ENCODE measurements at regions not wholly inside any gene's neighbourhood (a gene's known extent, or its start where the extent isn't known, plus 50 kb on each side); places are given as distances from the start of the nearest gene placed in this dataset.

DNA sequence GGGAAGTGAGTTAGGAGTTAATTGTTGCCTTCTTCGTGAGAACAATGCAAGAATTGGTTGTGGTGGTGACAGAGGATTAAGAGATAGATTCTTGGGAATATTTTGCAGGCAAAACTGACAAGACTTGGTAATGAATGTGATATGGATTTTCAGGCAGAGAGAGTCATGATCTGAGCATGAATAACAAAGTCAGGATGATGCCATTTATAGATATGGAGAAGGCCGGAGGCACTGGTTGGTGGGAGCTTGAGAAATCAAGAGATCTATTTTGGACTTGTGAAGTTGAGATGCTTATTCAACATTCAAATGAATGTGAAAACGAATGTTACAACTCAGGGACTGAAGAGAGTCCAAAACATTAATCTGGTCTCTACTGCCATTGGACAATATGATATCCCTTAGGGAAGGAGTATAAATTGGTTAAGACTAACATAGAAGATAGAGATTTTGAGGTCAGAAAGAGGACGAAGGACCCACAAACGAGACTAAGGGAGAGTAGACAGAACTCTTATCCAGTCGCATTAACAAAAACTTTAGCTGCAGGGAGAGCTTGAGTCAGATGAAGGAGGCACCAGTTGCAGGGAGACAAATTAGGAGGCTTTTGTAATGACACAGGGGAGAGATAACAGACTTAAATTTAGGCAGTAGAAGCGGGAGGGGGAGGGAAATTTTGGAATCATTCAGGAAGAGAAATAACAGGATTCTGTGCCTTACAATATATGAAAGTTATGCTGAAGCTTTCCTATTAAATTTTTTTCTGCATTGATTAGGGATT is 1090.6 kb downstream of the GALC start:
- no peak for DNase-seq (ENCODE audit: low read depth)

DNA sequence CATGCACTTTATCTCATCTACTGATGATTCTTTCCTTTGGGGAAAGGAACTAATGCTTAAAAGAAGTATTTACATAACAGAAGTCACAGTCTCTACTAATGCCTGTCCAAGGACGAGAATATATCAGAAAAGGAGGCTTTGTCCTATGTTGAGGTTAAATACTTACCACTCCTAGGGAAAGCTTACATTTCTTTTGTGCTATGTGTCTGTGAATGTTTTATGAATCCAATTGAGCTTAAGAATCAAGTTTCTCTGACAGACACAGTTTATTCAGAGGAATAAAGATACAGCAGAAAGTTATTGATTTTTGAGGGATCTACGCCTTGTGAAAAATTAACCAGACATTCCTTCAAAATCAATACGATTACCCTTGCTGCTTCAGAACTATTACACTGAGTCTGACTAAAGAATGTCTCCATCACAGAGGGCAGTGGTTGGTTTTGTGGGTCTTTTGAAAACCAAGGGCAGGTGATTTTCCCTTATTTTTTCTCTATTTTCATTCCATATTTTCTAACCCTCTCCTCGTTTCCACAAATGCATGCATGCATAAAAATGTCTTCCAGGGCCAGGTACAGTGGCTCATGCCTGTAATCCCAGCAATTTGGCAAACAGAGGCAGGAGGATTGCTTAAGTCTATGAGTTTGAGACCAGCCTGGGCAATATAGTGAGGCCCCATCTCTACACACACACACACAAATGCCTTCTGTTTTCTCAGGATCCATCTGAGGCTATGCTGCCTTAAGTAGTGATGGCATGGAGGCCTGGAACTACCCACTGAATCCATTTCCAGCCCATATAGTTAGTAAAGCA is 1095.1 kb downstream of the GALC start:
- DNase-seq (ENCODE audit: low read depth): no peak

DNA sequence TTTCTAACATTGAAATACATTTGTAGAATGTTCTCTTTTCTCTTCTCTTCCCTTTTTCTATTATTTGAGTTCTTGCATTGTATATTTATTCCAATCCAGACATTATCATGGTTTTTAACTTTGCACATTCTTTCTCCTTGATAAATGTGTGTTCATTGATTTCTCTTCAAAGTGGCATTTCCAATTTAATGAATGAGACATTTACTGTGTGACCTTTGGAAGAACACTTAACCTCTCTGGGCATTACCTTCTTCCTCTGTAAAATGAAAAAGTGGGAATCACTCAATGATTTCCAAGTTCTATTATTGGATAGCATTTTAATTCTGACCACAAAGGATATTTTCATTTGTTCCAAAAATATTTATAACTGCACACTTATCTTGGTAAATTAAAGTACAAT is 1095.8 kb downstream of the GALC start:
- no peak for DNase-seq (ENCODE audit: low read depth)

DNA sequence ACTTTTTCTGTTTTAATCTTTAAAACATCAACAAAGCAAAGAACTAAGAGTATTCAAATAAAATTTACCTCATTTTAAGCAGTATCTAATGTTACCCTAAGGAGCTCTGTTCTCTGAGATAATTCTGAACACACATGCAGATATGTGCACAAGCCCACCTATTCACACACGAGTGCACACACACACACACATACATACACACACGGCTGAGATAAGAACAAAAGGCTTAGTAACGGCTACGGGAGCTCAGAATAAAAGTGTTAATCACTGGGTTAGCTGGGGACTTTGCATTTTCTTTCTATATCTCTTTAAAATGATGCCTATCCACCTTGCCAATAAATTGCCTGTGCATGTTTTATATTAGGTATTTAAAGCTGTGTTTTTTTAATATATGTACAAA is 1096.3 kb downstream of the GALC start:
- no peak for DNase-seq (ENCODE audit: low read depth)

DNA sequence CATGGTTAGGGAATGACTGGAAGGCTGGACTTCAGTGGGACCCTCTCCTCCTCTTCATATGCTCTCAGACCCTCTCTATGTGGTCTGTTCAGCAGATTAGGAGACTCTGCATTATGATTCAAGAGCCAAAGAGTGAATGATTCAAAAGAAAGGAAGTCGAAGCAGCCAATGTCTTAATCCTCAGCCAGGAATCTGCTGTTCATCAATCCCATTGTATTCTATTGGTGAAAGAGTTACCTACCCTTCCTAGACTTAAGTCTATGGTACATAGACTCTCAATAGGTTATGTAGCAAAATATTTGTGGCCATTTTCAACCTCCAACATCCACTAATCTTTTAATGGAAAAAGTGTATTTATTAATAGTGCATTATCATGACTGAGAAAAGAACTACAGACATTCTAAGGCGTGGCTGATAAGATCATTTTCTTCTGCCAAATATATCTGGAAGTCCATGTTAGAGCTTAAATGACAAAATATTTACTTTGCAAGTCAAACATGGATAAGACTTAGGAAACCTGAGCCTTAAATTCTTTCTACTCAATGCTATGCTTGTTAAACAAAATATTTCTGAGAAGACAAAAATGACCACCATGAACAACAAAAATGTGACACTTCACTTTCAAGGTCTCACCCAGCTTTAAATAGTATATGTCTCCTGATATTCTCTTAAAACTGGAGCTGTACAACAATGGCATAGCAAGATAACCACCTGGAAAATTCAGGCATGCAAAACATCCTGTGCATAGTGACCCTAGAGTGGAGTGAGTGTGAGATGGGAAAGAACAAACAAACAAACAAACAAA is 1100.6 kb downstream of the GALC start:
- DNase-seq (ENCODE audit: low read depth): no peak

DNA sequence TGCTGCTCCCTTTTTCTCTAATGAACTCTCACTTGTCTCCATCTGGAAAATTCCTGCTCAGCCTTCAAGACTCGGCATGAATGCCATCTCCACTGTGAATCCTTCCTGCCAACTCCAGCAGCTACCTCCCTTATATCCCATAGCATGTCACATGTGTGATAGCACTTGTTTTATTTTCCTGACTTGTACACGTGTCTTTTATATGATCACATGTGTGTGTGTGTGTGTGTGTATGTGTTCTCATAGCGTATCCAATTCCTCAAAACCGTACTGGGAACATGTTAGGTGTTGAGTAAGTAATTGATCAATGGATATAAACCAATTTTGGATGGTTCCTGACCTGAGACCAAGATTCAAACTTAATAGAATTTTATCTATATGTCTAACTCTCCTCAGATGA is 1107.7 kb downstream of the GALC start:
- no peak for DNase-seq (ENCODE audit: low read depth)

DNA sequence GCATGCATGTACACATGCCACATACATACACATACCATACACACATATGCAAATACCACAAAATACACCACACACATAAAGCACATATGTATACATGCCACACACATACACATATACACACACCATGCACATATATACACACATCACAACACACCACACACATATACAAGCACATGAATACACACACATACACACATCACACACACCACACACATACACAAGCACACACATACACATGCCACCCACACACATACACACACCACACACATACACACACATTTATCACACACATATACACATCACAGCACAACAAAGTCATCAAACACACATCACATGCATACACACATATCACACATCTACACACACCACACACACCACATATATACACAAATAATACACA is 1108.5 kb downstream of the GALC start:
- DNase-seq (ENCODE audit: low read depth): no peak

DNA sequence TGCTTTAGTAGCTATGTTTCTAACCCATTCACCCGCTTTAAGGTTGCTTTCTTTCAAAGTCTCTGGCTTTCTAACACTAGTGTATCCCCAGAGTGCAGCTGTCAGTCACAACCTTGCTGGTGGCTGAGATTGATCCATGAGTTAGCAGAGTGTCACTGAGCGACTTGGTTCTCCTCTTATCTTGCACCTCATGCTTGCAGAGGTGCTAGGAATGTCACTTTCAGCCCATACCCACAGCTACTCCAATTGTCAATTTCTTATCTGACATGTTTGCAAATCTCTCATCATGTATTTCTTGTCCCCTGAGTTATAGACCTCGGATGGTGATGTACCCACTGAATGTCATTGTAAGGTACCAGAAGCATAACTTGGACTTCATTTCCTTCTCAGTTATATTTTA is 1110.2 kb downstream of the GALC start:
- no peak for DNase-seq (ENCODE audit: low read depth)

DNA sequence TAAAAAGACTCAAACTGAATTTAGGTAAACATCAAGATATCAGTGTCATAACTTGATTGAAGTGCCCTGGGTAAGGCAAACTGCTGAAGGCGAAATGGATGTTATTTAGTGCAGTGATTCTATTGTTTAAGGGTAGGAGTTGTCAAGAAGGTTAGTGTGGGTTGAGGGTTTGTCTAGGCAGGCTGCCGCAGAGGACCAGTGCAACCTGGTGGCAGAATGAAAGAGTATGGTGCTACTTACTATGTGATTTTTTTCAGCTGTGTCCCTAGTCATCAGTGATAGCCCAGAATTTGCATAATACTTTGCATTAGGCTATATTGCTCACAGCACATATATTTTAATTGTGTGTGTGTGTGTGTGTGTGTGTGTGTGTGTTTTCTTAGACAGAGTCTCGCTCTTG is 1127.0 kb downstream of the GALC start:
- no peak for DNase-seq (ENCODE audit: low read depth)

DNA sequence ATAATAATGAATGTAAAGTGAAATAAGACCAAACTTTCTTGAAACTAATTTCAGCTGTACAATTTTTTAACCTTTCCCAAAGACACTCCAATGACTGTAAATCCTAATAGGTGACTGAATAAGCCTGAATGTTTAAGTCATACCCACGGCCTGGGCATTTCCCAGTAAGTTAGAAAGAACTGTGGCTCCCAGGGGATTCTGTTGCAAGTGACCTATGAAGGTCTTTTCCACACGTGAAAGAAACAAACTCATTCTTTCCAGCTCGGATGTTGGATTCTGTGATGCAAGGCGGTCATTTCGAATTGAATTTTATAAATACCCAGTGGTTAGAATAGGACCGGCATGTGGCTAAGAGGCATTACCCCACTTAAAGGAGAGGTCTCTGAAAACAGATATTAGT is 1134.4 kb downstream of the GALC start:
- no peak for DNase-seq (ENCODE audit: low read depth)

DNA sequence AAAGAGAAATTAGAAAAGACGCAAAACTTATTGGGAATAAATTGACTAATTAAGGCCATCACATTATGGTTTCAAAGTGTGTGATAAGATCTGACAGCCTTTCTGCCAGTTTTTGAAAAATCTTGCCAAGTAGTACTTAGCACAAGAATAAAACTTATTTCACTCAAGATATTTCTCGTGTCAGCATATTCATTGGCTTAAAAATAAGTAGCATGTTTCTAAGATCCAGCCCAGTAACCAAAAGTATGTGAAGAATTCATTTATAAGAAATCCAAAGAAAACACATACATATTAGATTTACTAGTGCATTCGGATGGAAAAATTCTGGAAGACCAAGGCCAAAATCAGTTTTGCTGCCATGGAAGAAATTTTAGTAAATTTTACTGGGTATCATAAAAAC is 1135.0 kb downstream of the GALC start:
- no peak for DNase-seq (ENCODE audit: low read depth)

DNA sequence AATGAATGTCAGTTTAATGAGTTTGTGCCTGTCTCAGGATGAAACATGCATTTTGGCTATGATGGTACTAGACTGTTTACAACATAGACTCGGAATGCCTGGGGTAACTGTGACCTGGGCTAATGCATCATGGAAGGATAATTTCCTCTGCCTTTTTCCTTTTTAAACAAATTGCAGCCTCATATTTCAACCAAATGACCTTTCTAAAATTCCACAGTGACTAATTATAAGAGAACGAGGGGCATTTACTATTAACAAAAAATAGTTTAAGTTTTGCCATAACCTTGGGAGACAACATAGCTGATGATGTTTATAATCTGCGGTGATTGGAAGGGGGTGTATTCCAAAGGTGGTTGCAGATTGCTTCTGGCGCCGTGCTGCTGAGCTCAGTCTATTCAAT is 1140.5 kb downstream of the GALC start:
- no peak for DNase-seq (ENCODE audit: low read depth)

DNA sequence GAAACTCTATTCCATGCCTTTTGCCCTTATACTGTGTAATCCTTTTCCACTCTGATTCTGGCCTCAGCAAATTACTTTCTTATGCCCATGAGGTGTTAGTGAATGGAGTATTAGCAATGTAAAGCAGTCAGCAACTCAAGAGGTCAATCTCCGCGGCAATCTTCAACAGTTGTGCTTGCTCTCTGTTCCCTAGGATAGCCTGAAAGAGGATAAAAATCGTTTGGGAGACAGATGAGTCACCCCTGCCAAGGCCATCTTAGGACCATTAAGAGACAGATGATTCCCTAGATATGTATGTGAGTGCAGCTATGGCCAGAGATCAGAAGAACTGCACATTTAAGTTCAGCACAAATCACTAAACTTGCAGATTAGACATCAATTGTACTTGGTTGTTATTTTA is 1145.8 kb downstream of the GALC start:
- DNase-seq (ENCODE audit: low read depth): no peak

DNA sequence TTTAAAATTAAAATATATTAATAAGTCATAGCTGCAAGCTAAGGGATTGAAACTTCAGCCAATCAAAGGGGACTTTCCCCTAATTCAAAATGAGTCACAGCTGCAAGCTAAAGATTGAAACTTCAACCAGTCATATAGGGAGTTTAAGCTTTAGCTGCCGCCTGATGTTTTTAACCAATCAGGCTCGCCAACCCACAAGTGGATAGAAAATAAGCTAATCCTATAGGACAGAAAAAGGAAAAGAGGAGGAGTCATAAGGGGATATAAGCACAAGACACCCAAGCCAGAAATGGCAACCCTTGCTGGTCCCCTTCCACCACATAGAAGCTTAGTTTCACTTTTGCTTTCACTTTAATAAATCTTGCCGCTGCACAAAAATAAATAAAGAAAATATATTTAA is 1154.6 kb downstream of the GALC start:
- DNase-seq (ENCODE audit: low read depth): no peak

DNA sequence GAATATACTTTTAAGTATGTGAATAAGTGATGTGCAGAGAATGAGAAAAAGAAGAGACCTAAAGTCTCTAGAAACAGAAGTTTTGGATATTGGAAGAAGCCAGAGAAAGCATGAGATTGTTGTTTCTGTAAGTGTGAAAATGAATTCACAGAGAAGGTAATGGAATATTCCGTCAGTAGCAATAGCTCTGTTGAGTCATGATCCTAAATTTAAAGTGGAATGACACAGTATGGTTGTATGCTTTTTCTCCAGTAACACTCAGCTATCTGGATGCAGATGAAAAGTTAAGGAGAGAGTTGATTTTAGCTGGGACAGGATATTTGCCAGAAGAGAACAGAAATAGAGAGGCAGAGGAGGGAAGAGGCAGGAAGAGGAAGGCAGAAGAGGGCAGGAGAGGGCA is 1166.3 kb downstream of the GALC start:
- no peak for DNase-seq (ENCODE audit: low read depth)

DNA sequence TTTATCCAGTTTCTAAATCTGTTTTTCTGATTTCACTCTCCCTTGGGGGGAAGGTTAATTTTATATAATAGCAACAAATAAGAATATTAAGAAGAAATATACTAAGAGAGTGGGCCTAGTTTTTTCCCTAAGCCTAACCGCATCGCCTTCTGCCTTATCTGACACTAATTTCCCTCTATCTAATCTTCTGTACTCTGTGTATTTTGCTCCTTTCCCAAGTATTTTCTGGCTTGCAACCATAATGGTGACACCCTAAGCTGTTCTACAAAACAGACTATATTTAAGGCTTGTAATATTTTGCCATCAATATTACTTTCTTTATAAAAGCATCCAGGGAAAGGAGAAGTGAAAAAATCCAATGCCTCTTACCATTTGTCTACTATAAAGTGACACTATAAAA is 1168.8 kb downstream of the GALC start:
- DNase-seq (ENCODE audit: low read depth): no peak

DNA sequence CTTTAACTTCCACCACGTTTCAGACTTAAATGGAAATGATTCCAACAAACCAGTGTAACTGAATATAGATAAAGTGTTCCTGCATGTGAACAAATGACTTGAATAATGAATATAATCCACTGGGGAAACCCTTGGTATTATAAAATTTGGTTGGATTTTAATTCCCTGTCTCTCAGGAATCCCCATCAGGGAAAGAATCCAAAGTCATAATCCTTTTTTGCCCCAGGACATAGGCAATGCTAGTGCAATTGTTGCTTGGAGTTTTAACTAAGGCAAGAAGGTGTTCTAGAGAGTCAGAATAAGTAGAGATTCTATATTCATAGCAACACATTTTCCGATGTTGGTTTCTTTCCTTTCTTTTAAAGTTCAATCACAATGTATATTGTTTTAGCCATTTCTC is 1169.4 kb downstream of the GALC start:
- no peak for DNase-seq (ENCODE audit: low read depth)

DNA sequence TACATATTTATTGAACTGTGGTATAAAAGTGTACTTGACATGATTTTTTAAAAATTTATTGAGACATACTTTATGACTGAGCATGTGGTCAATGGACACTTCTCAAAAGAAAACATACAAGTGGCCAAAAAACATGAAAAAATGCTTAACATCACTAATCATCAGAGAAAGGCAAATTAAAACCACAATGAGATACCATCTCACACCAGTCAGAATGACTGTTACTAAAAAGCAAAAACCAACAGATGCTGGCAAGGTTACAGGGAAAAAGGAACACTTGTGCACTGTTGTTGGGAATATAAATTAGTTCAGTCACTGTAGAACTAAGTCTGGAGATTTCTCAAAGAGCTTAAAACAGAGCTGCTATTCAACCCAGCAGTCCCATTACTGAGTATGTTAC is 1177.6 kb downstream of the GALC start:
- no peak for DNase-seq (ENCODE audit: low read depth)

DNA sequence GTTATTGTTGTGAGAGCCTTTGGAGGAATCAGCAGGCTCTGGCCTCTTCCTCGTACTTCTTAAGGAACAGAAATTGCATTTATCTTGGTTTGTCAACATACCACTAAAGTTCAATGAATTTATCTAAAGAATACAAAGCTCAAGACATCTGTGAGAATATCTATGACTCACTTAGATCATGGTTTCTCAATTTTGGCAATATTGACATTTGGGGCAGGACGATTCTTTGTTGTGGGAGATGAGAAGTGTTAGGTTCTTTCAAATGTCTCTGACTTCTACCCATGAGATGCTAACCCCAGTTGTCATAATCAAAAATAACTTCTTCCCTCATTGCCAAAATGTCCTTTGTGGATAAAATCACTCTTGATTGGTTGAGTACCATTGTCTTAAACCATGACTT is 1190.3 kb downstream of the GALC start:
- DNase-seq (ENCODE audit: low read depth): no peak

DNA sequence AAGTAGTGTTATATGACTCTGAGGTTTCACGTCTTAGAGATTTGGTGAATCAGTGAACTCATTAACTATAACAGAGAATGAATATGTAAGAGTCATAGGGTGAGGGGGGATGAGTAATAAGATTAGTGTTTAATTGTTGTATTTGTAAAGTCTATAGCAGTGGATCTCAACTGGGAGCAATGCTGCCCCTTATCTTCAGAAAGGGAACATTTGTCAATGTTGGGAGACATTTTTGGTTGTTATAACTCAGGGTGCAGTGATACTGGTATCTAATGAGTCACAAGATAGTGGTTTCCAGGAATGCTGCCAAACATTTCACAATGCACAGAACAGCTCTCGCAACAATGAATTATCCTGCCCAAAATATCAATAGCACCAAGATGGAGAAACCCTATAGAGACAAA is 1193.7 kb downstream of the GALC start:
- no peak for DNase-seq (ENCODE audit: low read depth)

DNA sequence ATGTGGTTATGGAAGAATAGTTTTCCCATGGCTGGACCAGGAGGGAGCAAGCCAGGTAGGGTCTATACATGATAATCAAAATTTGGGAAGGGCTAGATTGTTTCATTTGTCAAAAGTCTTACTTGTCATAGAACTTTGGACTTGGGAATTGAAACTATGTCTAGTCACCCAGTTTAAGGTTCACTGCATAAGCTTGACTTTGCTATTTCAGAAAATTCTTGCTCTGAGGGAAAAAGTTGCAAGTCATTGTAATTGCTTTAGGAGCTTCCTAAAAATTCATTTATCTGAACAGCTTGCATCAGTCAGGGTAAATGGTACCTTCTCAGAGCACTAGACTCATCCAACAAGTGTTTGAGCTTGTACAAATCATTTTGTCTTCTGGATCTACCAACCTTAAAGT is 1194.7 kb downstream of the GALC start:
- DNase-seq (ENCODE audit: low read depth): no peak

DNA sequence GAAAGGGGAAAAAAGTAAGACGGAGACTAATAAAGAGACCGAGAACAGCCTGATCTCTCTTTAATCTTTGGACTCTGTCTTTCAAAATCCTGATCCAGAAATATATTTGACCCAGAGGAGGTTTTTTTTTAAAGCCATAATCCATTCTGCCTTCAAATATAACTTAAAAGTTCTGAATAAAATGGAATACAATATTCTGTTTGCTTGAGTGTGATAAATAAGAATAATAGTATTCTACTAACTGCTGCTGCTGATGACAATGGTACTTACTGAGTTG is 1196.0 kb downstream of the GALC start:
- DNase-seq (ENCODE audit: low read depth): no peak

All from T follicular helper cell (primary cell).